Epithelial cell of prostate (primary cell): ENCODE measurements at regions not wholly inside any gene's neighbourhood (a gene's known extent, or its start where the extent isn't known, plus 50 kb on each side); places are given as distances from the start of the nearest gene placed in this dataset.
"Not testable (repeated sequence)": the region's sequence is repeated elsewhere in the genome, so short reads cannot be mapped to it uniquely, and the experiment has no call there.

Source experiments
- DNase-seq: peaks from one replicate; pipeline ENCODE4 v3.0.0-alpha.2; 2011; ENCODE audit warnings: low read depth, low spot score
- H3K27ac ChIP-seq: fragments of 450-650 bp; 2 replicates; pipeline ENCODE4 v1.5.1; 2017; ENCODE audit warnings: mild to moderate bottlenecking

DNA sequence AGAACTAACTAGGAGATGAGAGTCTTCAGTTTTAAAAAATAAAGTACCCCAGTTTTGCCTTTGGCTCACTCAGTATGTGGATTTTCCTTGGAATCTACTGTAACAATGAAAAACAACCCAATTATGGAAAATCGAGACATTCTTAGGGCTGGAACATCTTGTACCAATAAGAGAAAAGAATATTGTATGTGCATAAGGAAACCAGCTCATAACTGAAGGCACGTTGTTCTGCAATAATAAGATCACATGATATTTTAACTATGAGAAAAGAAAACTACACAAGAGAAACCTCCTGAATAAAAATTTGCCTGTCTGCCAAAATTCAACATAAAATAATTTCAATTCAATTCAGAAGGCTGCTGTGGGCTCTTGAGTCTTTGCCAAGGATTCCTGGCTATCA lies 261.8 kb upstream of the EDNRA start:
- DNase-seq: no peak
- no peak overlapping the region for H3K27ac ChIP-seq

- no peak for DNase-seq
- H3K27ac ChIP-seq: no peak overlapping the region
These were observed 260.1 kb upstream of the EDNRA start for GRCh38 chr4:147220833-147221232.

DNA sequence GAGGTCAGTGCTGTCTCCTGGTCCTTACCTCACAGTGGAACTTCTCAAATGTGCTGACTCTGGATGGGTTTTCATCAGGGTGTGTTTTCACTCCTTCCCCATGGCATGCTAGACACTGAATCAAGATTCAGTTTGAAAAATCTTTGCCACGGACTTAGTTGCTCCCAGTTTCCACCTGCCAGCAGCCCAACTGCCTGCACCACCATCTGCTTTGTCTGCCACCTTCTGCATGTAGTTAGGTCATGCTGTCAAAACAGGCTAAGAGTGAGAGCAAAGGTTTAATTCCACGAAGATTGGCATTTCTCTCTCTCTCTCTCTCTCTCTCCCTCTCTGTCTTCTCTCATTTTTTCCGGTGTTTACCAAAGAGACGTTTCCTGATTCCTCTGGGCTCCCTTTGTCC lies 258.0 kb upstream of the EDNRA start:
- no peak overlapping the region for H3K27ac ChIP-seq
- no peak for DNase-seq

DNA sequence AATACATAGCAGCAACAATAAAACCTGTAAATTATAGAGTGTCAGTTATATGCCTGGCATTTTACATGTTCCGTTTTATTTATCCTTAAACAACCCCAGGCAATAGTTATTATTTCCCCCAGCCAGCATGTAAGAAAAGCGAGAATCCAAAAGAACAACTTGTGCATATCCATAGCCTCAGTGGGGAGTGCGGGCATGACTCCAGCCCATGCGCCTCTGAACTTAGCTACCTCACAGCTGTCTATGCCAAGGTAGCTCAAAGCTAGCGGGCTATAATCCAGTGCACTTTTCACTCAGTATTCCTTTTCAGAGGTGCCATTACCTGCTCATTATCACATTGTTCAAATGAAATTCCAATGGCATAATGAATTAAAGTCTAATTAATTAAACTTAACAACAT lies 257.3 kb upstream of the EDNRA start:
- no peak for DNase-seq
- no peak overlapping the region for H3K27ac ChIP-seq

DNA sequence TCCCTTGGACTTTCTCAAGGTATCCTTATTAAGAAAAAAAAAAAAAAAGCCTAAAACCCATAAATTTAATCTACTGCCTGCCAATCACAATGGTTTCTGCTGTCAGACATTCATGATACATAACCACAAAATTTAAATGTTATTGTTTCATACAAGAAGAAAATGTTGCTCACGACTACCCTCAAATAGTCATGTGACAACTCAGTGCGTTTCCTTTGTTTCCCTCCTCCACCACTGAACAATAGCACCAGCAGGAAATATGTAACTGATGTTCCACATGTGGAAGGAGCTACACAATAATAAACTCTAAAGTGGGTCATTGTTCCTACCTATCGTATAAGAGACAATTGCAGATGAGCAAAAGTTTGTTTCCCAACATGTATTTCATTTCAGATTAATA lies 244.1 kb upstream of the EDNRA start:
- no peak overlapping the region for H3K27ac ChIP-seq
- no peak for DNase-seq

DNA sequence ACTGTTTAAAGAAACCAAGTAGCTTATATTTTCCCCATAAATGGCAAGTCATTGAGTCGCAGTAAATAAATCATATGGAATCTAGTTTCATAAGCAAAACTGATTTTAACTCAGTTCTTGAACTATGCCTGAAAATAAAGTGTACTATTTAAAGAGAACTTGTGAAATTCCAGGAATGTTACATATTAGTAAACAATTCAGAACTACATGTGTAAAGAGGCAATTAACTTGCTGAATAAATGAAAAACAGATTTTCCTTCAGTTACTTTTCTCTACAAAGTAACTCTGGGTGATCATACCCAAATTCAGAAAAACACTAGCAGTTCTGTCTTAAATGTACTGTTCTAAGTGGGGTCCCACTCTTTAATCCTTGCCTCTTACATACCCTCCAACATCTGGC lies 236.1 kb upstream of the EDNRA start:
- H3K27ac ChIP-seq: no peak overlapping the region
- DNase-seq: no peak

DNA sequence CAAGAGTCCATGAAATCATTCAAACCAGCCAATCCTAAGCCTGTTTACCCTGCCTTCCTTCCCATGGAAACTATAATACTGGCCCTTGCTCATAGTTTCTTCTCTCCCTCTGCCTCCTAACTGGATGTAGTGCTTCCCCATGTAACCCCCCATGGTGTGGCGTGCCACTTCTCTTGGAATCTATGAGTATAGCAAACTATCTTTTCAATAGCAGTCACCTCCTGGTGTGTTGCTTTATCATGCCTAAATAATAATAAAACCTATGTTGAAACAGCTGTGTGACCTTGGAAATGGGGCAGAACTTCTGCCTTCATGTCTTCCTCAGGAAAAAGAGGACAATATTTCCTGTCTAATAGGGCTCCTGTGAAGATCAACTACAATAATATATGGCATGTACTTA lies 234.8 kb upstream of the EDNRA start:
- H3K27ac ChIP-seq: no peak overlapping the region
- DNase-seq: no peak

- not testable (repeated sequence) for H3K27ac ChIP-seq, DNase-seq
These were observed 234.4 kb upstream of the EDNRA start for GRCh38 chr4:147246528-147246927.

DNA sequence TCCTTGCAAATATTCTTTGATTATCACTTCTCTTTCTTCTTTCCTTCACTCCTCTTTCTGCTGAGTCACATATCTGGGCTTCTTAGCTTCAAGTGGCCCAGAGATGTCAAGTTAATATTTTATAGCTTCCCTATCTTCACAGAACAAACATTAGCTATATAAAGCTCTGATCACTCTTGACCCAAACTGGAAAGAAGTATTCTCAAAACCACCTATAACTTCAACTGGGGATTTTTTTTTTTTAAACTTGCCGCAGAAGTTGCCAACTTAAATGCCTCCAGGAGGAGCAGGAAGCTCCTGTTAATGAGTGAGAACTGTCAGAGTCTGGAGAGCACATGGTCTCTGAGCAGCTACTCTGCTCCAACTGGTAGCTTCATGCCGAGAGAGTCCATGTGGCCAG lies 233.3 kb upstream of the EDNRA start:
- H3K27ac ChIP-seq: no peak overlapping the region
- no peak for DNase-seq

DNA sequence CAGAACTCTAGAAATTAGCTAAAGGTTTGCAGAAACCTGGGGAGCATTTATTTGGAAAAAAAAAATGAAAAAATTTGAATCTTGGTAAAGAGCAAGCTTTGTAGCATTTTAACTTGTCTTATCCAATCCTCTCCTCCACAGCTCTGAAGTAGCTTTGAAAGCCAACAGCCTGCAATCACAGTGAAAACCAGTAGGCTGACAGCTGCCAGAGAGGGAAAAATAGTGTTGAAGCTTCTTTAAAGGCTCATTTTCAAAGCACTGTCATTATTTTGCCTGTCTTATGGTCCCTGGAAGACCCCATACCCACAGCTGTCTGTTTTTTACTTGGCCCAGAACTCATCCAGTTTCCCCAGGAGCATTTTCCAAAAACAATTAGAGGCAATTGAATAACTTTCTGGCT lies 230.8 kb upstream of the EDNRA start:
- H3K27ac ChIP-seq: no peak overlapping the region
- DNase-seq: no peak

DNA sequence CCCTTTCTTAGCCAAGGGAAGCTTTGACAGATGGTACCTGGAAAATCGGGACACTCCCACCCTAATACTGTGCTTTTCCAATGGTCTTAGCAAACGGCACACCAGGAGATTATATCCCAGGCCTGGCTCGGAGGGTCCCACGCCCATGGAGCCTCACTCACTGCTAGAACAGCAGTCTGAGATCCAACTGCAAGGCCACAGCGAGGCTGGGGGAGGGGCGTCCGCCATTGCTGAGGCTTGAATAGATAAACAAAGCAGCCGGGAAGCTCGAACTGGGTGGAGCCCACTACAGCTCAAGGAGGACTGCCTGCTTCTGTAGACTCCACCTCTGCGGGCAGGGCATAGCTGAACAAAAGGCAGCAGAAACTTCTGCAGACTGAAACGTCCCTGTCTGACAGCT lies 225.6 kb upstream of the EDNRA start:
- H3K27ac ChIP-seq, DNase-seq: not testable (repeated sequence)

GRCh38 chr4:147259271-147259670 lies 221.6 kb upstream of the EDNRA start:
- H3K27ac ChIP-seq, DNase-seq: not testable (repeated sequence)

- no peak for DNase-seq
- peak overlapping the region; percentile 27 for H3K27ac ChIP-seq
These were observed 196.6 kb upstream of the EDNRA start for GRCh38 chr4:147284256-147284835.

- no peak for DNase-seq
- peak overlapping the region; percentile 27 for H3K27ac ChIP-seq
These were observed 196.0 kb upstream of the EDNRA start for GRCh38 chr4:147284935-147285334.

DNA sequence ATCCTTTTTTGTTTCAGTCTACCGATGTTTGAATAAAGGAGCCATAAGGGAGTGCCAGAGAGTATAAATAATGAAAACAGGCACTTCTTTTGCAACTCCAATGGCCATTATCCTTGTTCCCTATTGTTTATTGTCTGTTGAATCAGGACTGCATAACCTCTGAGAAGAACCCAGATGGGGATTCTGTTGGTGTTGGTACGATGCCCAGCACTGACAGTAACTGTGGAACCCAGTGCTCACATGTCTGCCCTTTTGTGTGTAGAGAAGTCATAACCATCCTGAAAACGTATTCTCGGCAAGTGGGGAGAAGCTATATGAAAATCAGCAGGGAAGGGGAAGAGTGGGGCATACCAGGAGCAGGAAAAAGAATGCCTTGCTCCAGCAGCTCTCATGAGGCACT lies 195.1 kb upstream of the EDNRA start:
- no peak for DNase-seq
- peak overlapping the region; percentile 27 for H3K27ac ChIP-seq

- peak overlapping the region; percentile 60 for H3K27ac ChIP-seq
- no peak for DNase-seq
These were observed 193.9 kb upstream of the EDNRA start for GRCh38 chr4:147286846-147287587.

- H3K27ac ChIP-seq: peak overlapping the region; percentile 60
- DNase-seq: no peak
These were observed 193.4 kb upstream of the EDNRA start for GRCh38 chr4:147287588-147287890.

DNA sequence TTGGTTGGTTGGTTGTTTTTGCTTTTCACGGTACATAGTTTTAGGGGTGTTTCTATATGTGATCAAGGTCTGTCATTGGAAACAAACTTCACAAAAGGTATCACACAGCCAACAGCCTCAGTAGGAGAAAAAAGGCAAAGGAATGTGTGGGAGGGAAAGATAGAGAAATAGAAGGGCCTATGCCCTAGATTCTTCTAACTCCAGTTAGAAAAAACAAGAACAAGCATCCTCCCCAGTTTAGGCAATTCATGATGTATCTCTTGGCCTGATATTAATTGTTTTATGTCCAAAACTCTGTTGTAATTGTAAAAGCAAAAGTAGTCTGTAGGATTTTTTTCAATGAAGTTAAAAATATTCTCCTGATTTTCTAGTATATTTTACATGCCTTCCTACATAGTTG lies 192.4 kb upstream of the EDNRA start:
- peak overlapping the region; percentile 19 for H3K27ac ChIP-seq
- no peak for DNase-seq

DNA sequence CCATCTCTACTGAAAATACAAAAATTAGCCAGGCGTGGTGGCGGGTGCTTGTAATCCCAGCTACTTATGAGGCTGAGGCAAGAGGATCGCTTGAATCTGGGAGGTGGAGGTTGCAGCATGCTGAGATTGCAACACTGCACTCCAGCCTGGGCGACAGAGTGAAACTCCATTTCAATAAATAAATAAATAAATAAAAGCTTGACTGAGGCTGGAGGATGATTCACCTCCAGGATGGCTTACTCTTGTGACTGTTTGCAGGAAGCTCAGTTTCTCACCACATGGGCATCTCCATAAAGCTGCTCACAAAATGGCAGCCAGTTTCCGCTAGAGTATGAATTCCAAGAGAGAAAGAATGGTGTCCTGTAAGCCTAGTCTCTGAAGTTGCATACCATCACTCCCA lies 191.7 kb upstream of the EDNRA start:
- peak overlapping the region; percentile 19 for H3K27ac ChIP-seq
- peak; percentile 31 for DNase-seq

DNA sequence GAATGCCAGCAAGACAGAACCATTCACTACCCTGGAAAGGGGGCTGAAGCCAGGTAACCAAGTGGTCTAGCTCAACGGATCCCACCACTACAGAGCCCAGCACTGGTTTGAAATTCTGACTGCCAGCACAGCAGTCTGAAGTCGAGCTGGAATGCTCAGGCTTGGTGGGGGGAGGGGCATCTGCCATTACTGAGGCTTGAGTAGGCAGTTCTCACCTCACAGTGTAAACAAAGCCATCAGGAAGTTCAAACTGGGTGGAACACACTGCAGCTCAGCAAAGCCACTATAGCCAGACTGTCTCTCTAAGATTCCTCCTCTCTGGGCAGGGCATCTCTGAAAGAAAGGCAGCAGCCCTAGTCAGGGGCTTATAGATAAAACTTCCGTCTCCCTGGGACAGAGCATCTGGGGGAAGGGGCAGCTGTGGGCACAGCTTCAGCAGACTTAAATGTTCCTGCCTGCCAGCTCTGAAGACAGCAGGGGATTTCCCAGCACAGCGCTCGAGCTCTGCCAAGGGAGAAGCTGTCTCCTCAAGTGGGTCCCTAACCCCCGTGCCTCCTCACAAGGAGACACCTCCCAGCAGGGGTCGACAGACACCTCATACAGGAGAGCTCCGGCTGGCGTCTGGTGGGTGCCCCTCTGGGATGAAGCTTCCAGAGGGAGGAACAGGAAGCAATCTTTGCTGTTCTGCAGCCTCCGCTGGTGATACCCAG lies 188.1 kb upstream of the EDNRA start:
- H3K27ac ChIP-seq: peak overlapping the region; percentile 24
- not testable (repeated sequence) for DNase-seq

- DNase-seq: not testable (repeated sequence)
These were observed 187.6 kb upstream of the EDNRA start for GRCh38 chr4:147293314-147293677.

DNA sequence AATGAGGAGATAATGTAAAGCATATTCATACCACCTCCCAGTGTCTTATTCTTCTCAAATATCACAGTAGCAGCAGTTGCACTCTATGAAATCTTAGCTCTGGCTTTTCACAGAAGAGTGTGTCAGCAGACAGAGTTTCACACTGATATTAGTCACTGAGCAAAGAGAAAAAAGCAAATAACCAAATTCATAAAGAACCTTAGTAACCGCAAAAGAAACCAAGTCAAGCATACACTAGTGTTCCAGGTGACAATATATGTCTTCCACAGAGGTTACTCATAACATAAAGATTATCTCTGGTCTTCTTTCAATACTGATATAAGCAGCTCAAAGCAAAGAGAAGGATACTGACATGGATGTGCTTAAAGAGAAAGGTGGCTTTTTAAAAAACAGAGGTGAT lies 181.7 kb upstream of the EDNRA start:
- H3K27ac ChIP-seq: peak overlapping the region; percentile 26
- DNase-seq: peak; percentile 12

More at GRCh38 chr4:147293314-147293677, 187.6 kb upstream of the EDNRA start:
- H3K27ac ChIP-seq: not testable (repeated sequence)
